Activated B cell treated with CpG ODN at 0.5 μM for 24 hours (primary cell): ENCODE measurements at regions not wholly inside any gene's neighbourhood (a gene's known extent, or its start where the extent isn't known, plus 50 kb on each side); places are given as distances from the start of the nearest gene placed in this dataset.
"Not testable (repeated sequence)": the region's sequence is repeated elsewhere in the genome, so short reads cannot be mapped to it uniquely, and the experiment has no call there.

Experiments
- ATAC-seq: fragments of 200-7000 bp; cut with Tn5 transposase; one replicate; pipeline ENCODE4 v1.10.0; 2021; ENCODE audit warnings: low read depth, mild to moderate bottlenecking, moderate library complexity
- CTCF ChIA-PET: fragments of 350-600 bp; sonication (Branson Sonifier 250); formaldehyde crosslinking; loops from one replicate; lab custom pipeline; 2021; ENCODE audit warnings: antibody characterized with exemption; lab: Charles Lee
- POLR2A ChIA-PET: fragments of 350-600 bp; sonication (Branson Sonifier 250); formaldehyde crosslinking; loops from one replicate; lab custom pipeline; 2021; ENCODE audit warnings: antibody characterized with exemption; lab: Charles Lee
- DNase-seq: peaks from one replicate; pipeline ENCODE4 v3.0.0; 2022
- H3K27ac Mint-ChIP-seq: one replicate; pipeline ENCODE4 v1.8.0; 2020; ENCODE audit warnings: mixed read lengths
- H3K27me3 Mint-ChIP-seq: one replicate; pipeline ENCODE4 v1.8.0; 2021; ENCODE audit warnings: mixed read lengths
- H3K36me3 Mint-ChIP-seq: one replicate; pipeline ENCODE4 v1.8.0; 2021; ENCODE audit warnings: low read depth, mixed read lengths
- H3K4me1 Mint-ChIP-seq: one replicate; pipeline ENCODE4 v1.8.0; 2021; ENCODE audit warnings: mixed read lengths
- H3K4me3 Mint-ChIP-seq: one replicate; pipeline ENCODE4 v1.8.0; 2020; ENCODE audit warnings: mild to moderate bottlenecking, mixed read lengths
- H3K9me3 Mint-ChIP-seq: one replicate; pipeline ENCODE4 v1.8.0; 2020; ENCODE audit warnings: mixed read lengths
- intact Hi-C: fragments of 100-400 bp; cut with micrococcal nuclease; formaldehyde crosslinking; loops from one replicate; pipeline ENCODE4 v1.15.1; 2024
- TF ChIP-seq, protein P1 (sequence below): fragments of 200-600 bp; IDR thresholded peaks from one replicate; pipeline ENCODE4 v1.8.0; 2022; ENCODE audit warnings: antibody characterized with exemption, mild to moderate bottlenecking

GRCh38 chr1:118535901-118536300 lies 350.9 kb upstream of the SPAG17 start:
- no peak for ATAC-seq
- no peak overlapping the region for H3K27ac Mint-ChIP-seq
- intact Hi-C loops = no loop called here
- ChIA-PET POLR2A (no interaction called here), CTCF (no interaction called here)
- DNase-seq = no peak
- no peaks in the 10 kb centered on the region for H3K4me1 Mint-ChIP-seq
- no peak overlapping the region for H3K4me3 Mint-ChIP-seq
- TF ChIP-seq, protein P1, sequence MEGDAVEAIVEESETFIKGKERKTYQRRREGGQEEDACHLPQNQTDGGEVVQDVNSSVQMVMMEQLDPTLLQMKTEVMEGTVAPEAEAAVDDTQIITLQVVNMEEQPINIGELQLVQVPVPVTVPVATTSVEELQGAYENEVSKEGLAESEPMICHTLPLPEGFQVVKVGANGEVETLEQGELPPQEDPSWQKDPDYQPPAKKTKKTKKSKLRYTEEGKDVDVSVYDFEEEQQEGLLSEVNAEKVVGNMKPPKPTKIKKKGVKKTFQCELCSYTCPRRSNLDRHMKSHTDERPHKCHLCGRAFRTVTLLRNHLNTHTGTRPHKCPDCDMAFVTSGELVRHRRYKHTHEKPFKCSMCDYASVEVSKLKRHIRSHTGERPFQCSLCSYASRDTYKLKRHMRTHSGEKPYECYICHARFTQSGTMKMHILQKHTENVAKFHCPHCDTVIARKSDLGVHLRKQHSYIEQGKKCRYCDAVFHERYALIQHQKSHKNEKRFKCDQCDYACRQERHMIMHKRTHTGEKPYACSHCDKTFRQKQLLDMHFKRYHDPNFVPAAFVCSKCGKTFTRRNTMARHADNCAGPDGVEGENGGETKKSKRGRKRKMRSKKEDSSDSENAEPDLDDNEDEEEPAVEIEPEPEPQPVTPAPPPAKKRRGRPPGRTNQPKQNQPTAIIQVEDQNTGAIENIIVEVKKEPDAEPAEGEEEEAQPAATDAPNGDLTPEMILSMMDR = no peak
- H3K36me3 Mint-ChIP-seq = no peaks in the 10 kb centered on the region
- H3K9me3 Mint-ChIP-seq = no peaks in the 10 kb centered on the region
- peaks cover 3% of the 10 kb centered on the region for H3K27me3 Mint-ChIP-seq

- H3K27ac Mint-ChIP-seq, ATAC-seq, H3K27me3 Mint-ChIP-seq, CTCF ChIA-PET, H3K36me3 Mint-ChIP-seq, DNase-seq, intact Hi-C loops, H3K4me3 Mint-ChIP-seq, POLR2A ChIA-PET, H3K9me3 Mint-ChIP-seq, H3K4me1 Mint-ChIP-seq: not testable (repeated sequence)
Measured at GRCh38 chr1:118511922-118512321, 326.9 kb upstream of the SPAG17 start.

GRCh38 chr1:118504867-118505266 lies 319.8 kb upstream of the SPAG17 start:
- Mint-ChIP-seq H3K4me1 (no peaks in the 10 kb centered on the region), H3K36me3 (no peaks in the 10 kb centered on the region), H3K27ac (no peak overlapping the region), H3K9me3 (no peaks in the 10 kb centered on the region), H3K27me3 (no peaks in the 10 kb centered on the region), H3K4me3 (no peak overlapping the region)
- ATAC-seq (no peak), DNase-seq (no peak)
- ChIA-PET CTCF (no interaction called here), POLR2A (no interaction called here)
- intact Hi-C loops = no loop called here
- TF ChIP-seq, protein P1 = no peak

DNA sequence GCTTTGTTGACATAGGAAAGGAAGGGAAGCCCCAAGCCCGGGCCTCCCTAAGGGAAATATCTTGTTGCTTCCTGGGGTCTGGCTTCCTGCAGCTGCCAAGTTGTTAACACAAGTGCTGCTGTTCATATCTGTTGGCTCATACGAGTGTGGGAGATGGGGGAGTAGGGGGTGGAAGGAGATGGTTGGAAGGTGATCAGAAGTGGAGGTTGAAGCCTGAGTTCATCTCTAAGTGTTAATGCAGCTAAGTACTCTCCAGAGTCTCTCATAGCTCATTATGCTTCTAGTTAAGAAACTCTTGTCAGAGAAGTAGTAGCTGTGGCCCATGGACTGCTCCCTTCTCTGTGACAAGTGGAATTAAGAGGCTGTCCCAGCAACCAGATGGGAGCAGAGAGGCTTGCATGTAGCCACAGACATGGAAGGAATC lies 319.2 kb upstream of the SPAG17 start:
- ATAC-seq (no peak), DNase-seq (no peak)
- Mint-ChIP-seq H3K27ac (no peak overlapping the region), H3K9me3 (no peaks in the 10 kb centered on the region), H3K4me3 (no peak overlapping the region), H3K4me1 (no peaks in the 10 kb centered on the region), H3K27me3 (no peaks in the 10 kb centered on the region), H3K36me3 (no peaks in the 10 kb centered on the region)
- ChIA-PET CTCF (no interaction called here), POLR2A (no interaction called here)
- TF ChIP-seq, protein P1 = no peak
- intact Hi-C loops = no loop called here

DNA sequence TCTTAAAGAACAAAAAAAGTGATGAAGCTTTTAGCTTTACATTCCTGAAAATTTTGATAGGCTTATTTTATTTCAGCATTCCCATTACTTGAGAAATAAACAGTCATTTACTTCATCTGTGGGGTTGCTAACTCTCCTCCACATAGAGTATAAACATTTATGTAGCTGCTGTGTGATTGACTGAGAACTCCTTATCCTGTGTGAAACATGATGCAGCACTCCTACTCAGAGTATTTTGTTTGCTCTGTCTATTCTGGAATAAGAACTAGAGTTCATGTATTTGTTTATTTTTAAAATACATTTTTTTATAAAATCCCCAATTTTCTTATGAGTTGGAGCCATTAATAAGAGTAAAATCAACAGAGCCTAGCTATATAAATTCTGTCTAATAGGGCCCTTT lies 318.7 kb upstream of the SPAG17 start:
- Mint-ChIP-seq H3K27ac (no peak overlapping the region), H3K27me3 (no peaks in the 10 kb centered on the region), H3K4me3 (no peak overlapping the region), H3K36me3 (no peaks in the 10 kb centered on the region), H3K9me3 (no peaks in the 10 kb centered on the region), H3K4me1 (no peaks in the 10 kb centered on the region)
- CTCF ChIA-PET = no interaction called here
- DNase-seq (no peak), ATAC-seq (no peak)
- intact Hi-C loops = no loop called here
- POLR2A ChIA-PET = no interaction called here
- TF ChIP-seq, protein P1 = no peak

- DNase-seq (no peak), ATAC-seq (no peak)
- intact Hi-C loops = no loop called here
- Mint-ChIP-seq H3K4me3 (no peak overlapping the region), H3K4me1 (no peaks in the 10 kb centered on the region), H3K9me3 (no peaks in the 10 kb centered on the region), H3K27me3 (no peaks in the 10 kb centered on the region), H3K36me3 (no peaks in the 10 kb centered on the region), H3K27ac (no peak overlapping the region)
- CTCF ChIA-PET = no interaction called here
- POLR2A ChIA-PET = no interaction called here
- TF ChIP-seq, protein P1 = no peak
Measured at GRCh38 chr1:118494998-118495397, 310.0 kb upstream of the SPAG17 start.
